NCI-H524 treated with DMSO at 0.1 percent for 48 hours (cell line): ENCODE measurements at regions not wholly inside any gene's neighbourhood (a gene's known extent, or its start where the extent isn't known, plus 50 kb on each side); places are given as distances from the start of the nearest gene placed in this dataset.
"Not testable (repeated sequence)": the region's sequence is repeated elsewhere in the genome, so short reads cannot be mapped to it uniquely, and the experiment has no call there.

ENCODE experiments used
- DNase-seq: peaks from one replicate; lab custom pipeline; 2025; lab: John Stamatoyannopoulos, UW

DNA sequence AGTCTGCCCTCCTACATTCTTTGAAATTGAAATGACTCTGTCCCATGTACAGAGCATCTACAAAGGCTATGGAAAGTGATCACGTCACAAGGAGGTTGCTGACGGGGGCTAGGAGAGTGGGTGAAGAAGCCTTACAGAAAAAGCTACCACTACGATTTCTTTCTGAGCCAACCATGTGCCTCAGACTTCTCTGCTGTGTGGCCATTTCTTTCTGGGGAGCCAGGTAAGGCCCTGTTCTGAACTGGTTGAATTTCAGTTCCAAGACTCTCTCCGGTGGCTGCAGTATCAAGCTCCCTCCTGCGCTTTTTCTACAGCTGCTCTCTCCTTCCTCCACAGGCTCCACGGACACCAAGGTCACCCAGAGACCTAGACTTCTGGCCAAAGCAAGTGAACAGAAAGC is 112.5 kb upstream of the PRSS1 start:
- DNase-seq: no peak

DNA sequence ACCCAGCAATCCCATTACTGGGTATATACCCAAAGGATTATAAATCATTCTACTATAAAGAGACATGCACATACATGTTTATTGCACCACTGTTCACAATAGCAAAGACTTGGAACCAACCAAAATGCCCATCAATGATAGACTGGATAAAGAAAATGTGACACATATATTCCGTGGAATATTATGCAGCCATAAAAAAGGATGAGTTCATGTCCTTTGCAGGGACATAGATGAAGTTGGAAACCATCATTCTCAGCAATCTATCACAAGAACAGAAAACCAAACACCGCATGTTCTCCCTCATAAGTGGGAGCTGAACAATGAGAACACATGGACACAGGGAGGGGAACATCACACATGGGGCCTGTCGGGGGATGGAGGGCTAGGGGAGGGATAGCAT is 113.2 kb upstream of the PRSS1 start:
- DNase-seq: not testable (repeated sequence)

DNA sequence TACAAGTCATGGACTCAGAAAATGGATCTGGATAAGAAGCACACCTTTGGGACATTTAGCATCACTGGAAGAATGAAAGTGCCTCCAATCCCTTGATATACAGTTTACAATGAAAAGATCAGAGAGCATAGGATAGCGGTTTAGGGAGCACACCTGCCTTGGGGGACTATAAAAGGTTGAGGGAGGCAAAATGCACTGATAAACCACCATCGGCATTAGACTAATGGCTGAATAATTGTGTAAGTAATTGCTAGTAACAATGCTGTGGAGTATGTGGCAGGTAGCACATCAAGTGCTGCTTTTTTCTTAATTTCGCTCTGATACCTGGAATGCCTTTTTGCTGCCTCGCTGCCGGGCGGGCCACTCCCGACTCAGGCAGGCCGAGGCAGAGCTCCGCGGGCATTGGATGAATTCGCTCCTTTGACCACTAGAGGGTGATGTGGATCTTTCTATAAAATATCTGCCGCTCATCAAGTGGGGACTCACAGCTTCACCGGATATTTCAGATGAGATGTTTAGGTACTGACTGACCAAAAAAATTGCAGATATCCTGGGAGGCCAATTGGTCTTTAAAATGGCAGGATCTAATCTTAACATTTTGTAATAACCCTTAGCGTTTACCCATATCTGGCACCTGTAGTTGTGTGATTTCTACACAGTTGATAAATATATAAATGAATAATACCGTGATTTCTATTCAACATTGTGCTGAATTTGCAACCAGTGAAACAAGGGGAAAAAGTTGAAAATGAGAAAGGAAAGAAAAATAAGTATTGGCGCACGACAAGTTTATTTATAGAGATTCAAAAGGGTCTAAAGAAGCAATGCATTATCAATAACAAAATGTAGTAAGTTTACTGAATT is 116.8 kb upstream of the PRSS1 start:
- DNase-seq: no peak

DNA sequence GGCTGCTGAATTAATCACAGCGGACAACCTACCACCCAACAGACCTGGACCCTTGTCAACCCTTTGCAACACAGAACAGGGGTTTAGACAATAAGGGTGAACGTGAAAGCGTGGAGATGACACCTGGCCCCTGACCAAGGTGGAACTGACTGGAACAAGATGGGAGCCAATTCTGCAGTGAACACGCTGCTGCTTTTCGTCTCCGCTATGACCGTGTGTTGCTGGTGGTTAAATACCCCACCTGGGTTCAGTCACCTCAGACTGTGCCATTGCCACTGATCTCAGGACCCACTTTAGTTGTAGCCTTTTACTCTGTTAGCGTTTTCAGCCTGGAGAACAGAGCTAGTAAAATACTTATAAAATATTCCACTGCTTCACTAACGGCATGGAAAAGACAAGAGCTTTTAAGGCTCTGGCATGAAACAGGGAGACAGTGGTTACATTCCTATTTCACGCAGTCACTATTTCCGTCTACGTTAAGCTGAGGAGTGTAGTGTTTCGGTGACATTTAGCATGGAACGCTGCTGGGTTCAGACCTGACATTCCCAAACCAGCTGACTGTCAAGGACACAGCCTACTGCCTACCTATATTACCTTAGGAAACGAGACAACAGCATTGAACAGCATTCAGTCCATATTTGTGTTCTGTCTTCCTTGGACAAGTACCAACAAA is 119.5 kb upstream of the PRSS1 start:
- DNase-seq: no peak

DNA sequence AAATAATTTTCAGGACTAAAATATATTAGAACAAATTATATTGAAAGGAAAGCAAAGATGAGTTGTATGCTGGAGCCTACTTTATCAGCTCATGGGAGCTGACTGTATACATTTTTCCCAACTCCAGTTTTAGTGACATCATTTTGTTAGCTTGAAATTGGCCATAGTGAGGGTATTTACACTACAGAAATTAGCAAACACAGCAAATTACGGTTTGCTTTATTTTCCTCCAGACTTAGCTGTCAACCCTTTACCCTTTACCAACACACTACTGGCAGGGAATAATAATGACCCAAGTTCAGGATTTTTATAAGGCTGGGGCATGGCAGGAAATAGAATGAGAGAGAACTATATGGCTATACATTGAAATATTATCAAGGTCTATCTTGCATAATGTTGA is 120.3 kb upstream of the PRSS1 start:
- DNase-seq: no peak

DNA sequence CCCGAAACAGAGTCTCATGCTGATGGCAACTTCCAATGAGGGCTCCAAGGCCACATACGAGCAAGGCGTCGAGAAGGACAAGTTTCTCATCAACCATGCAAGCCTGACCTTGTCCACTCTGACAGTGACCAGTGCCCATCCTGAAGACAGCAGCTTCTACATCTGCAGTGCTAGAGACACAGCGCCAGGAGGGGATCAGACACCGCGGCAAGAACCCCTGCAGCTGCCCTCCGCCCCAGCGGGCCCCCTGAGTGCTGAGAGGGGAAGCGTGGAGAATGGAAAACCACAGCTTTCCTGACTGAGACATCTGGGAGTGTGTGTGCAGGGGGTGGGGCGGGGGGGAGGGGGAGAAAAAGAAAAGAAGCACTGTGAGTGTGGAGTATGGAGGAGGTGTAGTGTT is 122.0 kb upstream of the PRSS1 start:
- DNase-seq: not testable (repeated sequence)

DNA sequence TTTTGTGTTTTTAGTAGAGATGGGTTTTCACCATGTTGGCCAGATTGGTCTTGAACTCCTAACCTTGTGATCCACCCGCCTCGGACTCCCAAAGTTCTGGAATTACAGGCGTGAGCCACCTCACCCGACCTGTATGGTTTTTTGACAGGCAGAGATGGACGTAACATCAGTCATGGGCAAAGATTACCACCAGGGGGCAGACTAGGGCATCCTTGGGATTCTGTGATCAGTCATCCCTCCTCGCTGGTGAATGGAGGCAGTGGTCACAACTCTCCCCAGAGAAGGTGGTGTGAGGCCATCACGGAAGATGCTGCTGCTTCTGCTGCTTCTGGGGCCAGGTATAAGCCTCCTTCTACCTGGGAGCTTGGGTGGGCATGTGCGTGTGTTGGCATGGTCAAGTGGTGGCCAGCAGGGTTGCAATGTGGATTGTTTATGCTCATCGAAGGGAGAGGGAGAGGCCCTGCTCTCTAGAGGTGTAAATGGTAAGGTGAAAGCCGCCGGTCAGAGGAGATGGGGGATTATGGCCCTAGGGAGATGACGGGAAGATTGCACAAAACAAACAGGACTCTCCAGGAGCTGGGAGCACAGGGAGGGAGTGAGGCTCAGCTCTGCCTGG is 122.7 kb upstream of the PRSS1 start:
- DNase-seq: no peak

DNA sequence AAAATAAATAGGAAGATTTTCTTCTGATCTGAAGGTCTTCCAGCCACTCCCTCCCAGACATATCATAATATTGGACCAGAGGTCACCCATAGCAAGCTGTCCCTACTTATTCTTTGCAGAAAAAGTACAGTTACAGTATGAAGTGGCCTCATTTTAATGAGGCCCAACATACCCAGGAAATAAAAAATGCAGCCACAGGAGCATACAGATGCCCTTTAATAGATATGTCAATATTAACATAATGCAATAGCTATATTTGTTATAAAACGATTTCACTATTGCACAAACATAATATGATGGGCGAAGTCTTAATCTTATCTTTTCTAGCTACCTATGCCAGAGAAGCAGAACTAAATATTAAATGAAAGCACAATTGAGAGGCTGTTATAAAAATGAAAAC is 124.1 kb upstream of the PRSS1 start:
- DNase-seq: not testable (repeated sequence)

DNA sequence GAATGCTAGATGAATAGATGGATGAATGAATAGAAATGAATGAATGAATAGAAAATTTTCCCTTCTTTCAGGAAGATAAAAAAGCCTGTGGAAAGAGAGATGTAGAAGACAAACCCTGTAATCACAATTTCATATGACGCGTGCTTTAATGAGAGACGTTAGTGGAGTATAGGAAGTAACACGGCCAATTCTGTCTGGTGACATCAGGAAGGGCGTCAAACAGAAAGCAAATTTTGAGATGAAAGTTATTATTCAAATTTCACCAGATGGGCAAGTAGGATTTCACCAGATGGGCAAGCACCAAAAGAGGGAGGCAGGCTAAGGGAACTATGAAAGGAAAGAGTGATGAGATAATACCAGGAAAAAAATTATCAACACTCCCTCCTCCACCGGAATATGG is 128.9 kb upstream of the PRSS1 start:
- no peak for DNase-seq

DNA sequence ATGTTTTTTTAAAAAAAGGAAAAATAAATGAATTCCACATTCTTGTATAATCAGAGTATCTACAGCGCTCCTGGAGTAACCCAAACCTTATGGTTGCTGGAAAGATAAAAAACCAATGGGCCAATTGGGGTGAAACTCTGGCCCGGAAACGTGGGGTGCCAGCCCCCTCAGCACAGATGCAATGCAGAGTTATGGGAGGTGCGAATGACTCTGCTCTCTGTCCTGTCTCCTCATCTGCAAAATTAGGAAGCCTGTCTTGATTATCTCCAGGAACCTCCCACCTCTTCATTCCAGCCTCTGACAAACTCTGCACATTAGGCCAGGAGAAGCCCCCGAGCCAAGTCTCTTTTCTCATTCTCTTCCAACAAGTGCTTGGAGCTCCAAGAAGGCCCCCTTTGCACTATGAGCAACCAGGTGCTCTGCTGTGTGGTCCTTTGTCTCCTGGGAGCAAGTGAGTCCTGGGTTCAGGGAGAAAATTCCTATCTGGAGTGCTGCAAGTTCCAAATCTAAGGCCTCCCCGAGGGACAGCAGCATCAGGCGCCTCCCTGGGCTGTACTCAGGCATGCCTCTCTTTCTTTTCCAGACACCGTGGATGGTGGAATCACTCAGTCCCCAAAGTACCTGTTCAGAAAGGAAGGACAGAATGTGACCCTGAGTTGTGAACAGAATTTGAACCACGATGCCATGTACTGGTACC is 130.5 kb upstream of the PRSS1 start:
- DNase-seq: no peak

DNA sequence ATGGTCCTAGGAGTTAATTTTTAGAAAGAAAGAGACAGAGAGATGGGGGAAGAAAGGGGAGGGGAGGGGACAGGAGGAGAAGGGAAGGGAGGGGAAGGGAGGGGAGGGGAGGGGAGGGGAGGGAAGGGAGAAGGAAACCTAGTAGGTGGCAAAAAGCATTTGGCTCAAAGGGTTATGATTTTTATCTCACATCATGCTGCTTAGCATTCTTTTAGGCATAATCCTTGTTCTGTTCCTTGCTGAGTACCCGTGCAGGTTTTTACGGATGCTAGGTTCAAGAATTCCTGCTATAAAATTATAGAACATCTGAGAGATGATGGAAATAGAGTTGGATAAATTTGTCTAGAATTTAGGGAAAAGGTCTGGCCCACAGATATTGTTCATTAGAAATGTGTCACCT is 132.4 kb upstream of the PRSS1 start:
- DNase-seq: no peak

DNA sequence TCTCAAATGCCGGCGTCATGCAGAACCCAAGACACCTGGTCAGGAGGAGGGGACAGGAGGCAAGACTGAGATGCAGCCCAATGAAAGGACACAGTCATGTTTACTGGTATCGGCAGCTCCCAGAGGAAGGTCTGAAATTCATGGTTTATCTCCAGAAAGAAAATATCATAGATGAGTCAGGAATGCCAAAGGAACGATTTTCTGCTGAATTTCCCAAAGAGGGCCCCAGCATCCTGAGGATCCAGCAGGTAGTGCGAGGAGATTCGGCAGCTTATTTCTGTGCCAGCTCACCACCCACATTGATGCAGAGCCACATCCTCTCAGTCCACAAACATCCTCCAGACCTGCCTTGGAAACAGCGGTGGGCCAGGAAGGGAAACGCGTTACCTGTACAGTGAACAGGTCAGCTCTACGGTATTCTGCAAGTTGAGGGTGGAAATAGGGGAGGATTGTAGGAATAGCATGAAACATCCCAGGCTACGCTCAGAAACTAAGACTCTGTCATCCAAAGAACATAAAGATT is 133.1 kb upstream of the PRSS1 start:
- no peak for DNase-seq

DNA sequence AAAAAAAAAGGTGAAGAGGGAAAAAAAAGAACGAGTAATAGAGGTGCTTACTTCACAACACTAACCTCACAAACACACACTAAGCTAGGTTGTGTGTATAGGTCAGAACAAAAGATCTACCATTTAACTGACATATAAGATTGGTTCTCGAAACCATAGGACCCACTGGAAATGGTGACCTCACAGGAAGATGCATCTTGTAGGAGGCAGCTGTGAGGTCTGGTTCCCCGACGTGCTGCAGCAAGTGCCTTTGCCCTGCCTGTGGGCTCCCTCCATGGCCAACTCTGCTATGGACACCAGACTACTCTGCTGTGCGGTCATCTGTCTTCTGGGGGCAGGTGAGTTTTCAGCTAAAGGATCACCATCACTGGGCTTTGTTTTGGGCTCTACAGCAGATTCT is 133.8 kb upstream of the PRSS1 start:
- DNase-seq: no peak

DNA sequence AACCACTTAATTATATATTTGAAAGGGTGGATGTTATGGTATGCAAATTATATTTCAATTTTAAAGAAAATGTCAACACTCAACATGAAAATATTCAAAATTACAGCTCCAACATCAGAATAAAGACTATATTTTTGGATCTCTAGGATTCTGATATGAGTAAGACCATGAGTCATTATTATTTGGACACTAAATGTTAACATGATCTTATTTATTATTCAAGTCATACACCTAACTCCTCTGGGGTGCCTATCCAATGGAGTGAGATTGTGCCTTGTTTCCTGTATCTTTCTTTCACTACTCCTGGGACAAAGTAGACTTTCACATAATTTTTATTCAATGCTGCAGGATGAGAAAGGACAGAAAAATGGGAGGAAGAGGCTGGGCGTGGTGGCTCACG is 135.2 kb upstream of the PRSS1 start:
- no peak for DNase-seq

DNA sequence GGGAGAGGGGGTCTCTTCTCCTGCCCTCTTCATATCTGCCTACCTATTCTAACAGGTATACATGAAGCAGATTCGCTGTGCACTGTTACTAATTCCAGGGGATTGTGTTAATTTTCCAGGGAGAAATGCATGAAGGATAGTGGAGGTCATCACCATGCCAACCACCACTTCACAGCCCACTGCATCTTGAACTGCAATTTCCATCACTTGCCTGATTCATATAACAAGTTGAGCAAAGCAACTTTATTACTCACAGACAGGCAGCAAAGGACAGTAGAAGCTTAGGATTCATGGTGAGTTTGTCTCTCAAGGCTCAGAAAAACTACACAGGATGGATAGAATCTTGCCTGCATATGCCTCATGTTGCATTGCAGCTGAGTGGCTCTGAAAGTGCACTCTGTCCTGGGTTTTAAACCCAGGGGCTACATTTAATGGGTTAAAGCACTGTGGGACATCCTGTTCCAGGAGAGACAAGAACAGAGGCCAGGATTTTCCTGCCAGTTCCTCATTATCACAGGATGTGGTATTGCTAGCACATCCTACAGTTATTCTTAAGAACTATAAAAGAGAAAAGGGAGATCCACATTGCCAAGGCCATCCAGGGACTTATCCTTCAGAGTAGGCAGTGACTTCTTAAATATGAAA is 136.9 kb upstream of the PRSS1 start:
- DNase-seq: no peak

DNA sequence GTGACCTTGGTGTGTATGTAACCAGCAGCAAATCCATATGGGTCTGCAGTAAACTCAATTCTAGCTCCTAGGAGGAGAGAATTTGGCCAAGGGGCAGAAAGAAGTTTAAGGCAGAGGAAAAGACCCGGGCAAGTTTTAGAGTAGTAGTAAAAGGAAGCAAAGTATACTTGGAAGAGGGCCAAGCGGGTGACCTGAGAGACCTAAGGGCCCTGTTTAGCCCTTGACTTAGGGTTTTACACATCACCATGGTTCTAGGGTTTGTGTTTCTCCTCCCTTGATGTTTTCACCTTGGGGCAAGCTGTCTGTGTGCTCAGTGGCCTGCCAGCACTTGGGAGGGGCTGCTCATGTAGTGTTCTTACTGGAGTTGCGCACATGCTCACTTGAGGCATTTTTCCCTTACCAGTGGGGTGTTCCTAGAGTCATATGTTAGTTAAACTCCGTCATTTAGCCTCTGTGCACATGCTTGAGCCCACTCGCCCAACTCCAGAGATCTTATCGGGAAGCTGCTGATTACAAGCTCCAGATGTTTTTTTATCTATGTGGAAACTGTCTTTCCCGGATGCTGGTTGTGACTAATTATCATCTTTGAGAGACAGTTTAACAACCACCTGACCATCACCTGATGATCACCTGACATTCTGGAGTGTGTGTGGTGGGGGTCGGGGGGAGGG is 137.6 kb upstream of the PRSS1 start:
- DNase-seq: no peak

DNA sequence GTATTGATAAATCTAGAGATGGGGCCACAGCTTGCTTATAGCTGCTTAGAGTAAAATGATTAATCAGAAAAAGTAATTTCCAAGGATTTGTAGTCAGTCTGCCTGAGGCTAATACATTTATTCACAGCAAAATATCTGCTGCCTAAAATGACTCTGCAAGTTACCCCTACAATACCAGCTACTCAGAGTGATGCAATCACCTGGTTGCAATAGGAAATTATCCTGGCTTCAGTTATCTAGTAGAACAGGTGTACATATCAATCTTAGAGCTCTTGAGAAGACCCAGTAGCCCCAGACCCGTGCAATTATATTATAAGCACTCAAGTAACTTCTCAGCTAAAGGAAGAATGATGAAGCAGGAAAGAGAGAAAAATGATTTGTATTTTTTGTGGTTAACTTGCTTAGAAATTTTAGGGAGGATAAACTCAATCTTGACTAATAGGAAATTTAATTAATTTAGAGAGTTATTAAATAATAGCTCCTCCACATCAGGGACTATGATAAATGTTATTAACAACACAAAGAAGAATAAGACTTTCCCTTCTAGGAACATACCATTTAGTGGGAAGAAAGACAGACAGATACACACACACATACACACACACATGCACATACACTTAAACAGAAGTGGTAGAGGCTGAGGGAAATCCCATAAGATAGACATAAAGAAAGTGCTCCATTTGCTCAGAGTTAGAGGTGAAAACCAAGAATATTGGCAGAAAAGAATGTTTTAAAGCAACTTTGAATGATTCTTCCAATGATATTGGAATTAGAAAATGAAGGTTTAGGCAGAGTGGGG is 140.4 kb upstream of the PRSS1 start:
- no peak for DNase-seq

DNA sequence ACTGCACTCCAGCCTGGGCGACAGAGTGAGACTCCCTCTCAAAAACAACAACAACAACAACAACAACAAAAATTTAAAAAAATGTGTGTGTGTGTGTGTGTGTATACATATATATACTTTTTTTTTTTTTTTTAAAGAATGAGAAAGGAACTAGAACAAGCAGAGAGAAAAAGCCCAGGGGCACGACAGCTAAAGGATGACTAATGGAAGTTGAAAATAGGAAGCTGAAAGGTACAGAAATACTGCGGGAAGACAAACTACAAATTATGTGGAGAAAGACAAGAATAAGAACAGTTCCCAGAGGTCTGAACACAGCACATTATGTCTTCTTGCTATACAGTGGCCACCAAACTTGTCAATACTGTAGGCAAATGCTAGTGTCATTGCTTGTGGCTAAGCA is 141.9 kb upstream of the PRSS1 start:
- no peak for DNase-seq

DNA sequence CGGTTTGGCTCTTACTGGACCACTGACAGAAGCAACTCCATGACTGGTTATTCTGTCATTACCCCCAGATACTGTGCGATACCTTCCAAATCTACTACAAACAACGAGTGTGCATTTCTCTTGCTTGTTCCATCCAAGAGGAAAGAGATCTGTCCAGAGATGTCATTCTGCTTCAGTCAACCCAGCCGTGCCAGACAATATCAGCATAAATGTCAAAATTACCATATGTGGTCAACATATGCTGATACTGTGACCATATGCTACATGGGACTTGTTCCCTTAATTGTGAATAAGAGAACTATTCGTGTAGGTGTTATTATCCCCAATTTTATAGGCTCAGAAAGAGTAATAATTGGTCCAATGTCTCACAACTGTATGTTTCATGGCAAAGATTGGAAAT is 143.2 kb upstream of the PRSS1 start:
- DNase-seq: peak; percentile 41

DNA sequence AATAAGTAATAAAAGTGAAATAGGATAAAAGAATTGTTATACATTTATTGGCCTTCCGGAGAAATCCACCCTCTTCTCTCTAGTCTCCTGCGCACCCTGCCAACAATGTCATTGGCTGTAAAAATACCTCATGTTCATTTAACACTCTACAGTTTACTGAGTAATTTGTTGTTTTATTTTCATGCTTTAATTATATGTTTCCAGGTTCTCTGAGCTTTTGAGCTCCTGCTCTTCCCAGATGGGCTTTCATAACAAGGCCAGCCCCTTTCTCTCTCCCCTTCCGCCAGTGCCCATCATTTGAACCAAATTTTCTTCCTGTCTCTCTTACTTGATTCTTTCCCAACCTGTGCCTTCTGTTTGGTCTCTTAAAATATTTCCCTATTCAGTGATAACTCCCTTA is 144.6 kb upstream of the PRSS1 start:
- DNase-seq: no peak
